A549 (cell line): ENCODE measurements at regions not wholly inside any gene's neighbourhood (a gene's known extent, or its start where the extent isn't known, plus 50 kb on each side); places are given as distances from the start of the nearest gene placed in this dataset.

Experiments used
- ATAC-seq, 2 experiments: fragments of 200-7000 bp in 1 of 2; fragments of >200 bp in 1 of 2; cut with Nextera tagmentation in 1 of 2; cut with Tn5 transposase in 1 of 2; 3 replicates each; pipeline versions ENCODE4 v1.8.0 to v1.9.1; 2018 to 2020; ENCODE audit warnings: mild to moderate bottlenecking in 1 of 2, moderate library complexity in 1 of 2
- CTCF ChIA-PET: fragments of 300-600 bp; sonication (Branson Sonifier 250); formaldehyde crosslinking; extraction: SDS; loops from one replicate; lab custom pipeline; 2021; ENCODE audit warnings: antibody characterized with exemption, inconsistent platforms; lab: Yijun Ruan, JAX
- POLR2A ChIA-PET: fragments of 350-600 bp; formaldehyde crosslinking; extraction: SDS; loops from one replicate; lab custom pipeline; 2021; ENCODE audit warnings: antibody characterized with exemption, inconsistent platforms; lab: Yijun Ruan, JAX
- DNase-seq, 2 experiments: peaks; one replicate each; pipeline versions ENCODE4 v3.0.0 to v3.0.0-alpha.2; 2011 to 2016; ENCODE audit warnings: low read depth in 1 of 2, low spot score in 1 of 2
- FAIRE-seq: peaks from 2 replicates; lab custom pipeline; 2011; peaks lifted over from hg19 to GRCh38; lab: Jason Lieb, UNC
- H3K27ac ChIP-seq, 2 experiments: fragments of >200 bp; sonication (Bioruptor Twin); formaldehyde crosslinking; 3 replicates each; pipeline ENCODE4 v1.5.1; 2016 to 2017
- H3K4me1 ChIP-seq: fragments of >200 bp; sonication (Bioruptor Twin); formaldehyde crosslinking; 3 replicates; pipeline ENCODE4 v1.6.1; 2016
- H3K4me2 ChIP-seq: fragments of >200 bp; sonication (Bioruptor Twin); formaldehyde crosslinking; 3 replicates; pipeline ENCODE4 v1.6.1; 2016
- H3K4me3 ChIP-seq: fragments of >200 bp; sonication (Bioruptor Twin); formaldehyde crosslinking; 3 replicates; pipeline ENCODE4 v1.5.1; 2016
- H3K9me3 ChIP-seq: fragments of >200 bp; sonication (Bioruptor Twin); formaldehyde crosslinking; 3 replicates; pipeline ENCODE4 v1.6.1; 2016
- CBX2 ChIP-seq: fragments of 200-600 bp; sonication (generic); IDR thresholded peaks from 2 replicates; pipeline ENCODE4 v1.6.1; 2016; ENCODE audit warnings: low read depth, mild to moderate bottlenecking, borderline replicate concordance
- CEBPB ChIP-seq, 2 experiments: fragments of >200 bp in 1 of 2; sonication (Bioruptor Twin) in 1 of 2; formaldehyde crosslinking in 1 of 2; IDR thresholded peaks; 2 replicates each; pipeline ENCODE4 v1.6.1; 2012 to 2016
- CHD4 ChIP-seq: fragments of 200-600 bp; sonication (generic); IDR thresholded peaks from 2 replicates; pipeline ENCODE4 v1.6.1; 2016; ENCODE audit warnings: antibody characterized with exemption, mild to moderate bottlenecking, borderline replicate concordance
- EHF ChIP-seq: fragments of 250-450 bp; sonication (Bioruptor Pico); IDR thresholded peaks from 2 replicates; pipeline ENCODE4 v1.5.0; 2020; ENCODE audit warnings: mild to moderate bottlenecking
- EP300 ChIP-seq, 2 experiments: fragments of >200 bp; sonication (Bioruptor Twin); formaldehyde crosslinking; IDR thresholded peaks; 2 replicates in 1 of 2; 3 replicates in 1 of 2; pipeline ENCODE4 v1.6.1; 2016 to 2017
- FOSL2 ChIP-seq, 2 experiments: fragments of 450-650 bp in 1 of 2; fragments of >200 bp in 1 of 2; sonication (Bioruptor Twin) in 1 of 2; formaldehyde crosslinking; IDR thresholded peaks; 2 replicates each; pipeline versions ENCODE4 v1.5.0 to v1.6.1; 2016 to 2020; ENCODE audit warnings: mild to moderate bottlenecking in 1 of 2, moderate library complexity in 1 of 2
- FOXS1 ChIP-seq: fragments of 250-450 bp; sonication (Bioruptor Pico); IDR thresholded peaks from 2 replicates; pipeline ENCODE4 v1.5.0; 2020; ENCODE audit warnings: mild to moderate bottlenecking, moderate library complexity
- GATA3 ChIP-seq: IDR thresholded peaks from 2 replicates; pipeline ENCODE4 v1.6.1; 2012; ENCODE audit warnings: borderline replicate concordance
- HOXA7 ChIP-seq: fragments of 250-450 bp; sonication (Bioruptor Pico); IDR thresholded peaks from 2 replicates; pipeline ENCODE4 v1.5.0; 2020; ENCODE audit warnings: mild to moderate bottlenecking, moderate library complexity
- HOXB13 ChIP-seq: fragments of 250-450 bp; sonication (Bioruptor Pico); IDR thresholded peaks from 2 replicates; pipeline ENCODE4 v1.5.0; 2020; ENCODE audit warnings: low read depth, mild to moderate bottlenecking, moderate library complexity
- HOXB5 ChIP-seq: fragments of 250-450 bp; sonication (Bioruptor Pico); IDR thresholded peaks from 2 replicates; pipeline ENCODE4 v1.5.0; 2020; ENCODE audit warnings: mild to moderate bottlenecking, moderate library complexity
- KDM1A ChIP-seq: fragments of 200-600 bp; sonication (generic); IDR thresholded peaks from 2 replicates; pipeline ENCODE4 v1.6.1; 2016; ENCODE audit warnings: low read depth, mild to moderate bottlenecking
- KDM5A ChIP-seq: fragments of 200-600 bp; sonication (generic); IDR thresholded peaks from 2 replicates; pipeline ENCODE4 v1.6.1; 2016; ENCODE audit warnings: antibody characterized with exemption, mild to moderate bottlenecking
- MAFK ChIP-seq: fragments of 450-650 bp; IDR thresholded peaks from 2 replicates; pipeline ENCODE4 v1.6.1; 2014; ENCODE audit not compliant: partially characterized antibody
- MAZ ChIP-seq: fragments of 150-350 bp; IDR thresholded peaks from 2 replicates; pipeline ENCODE4 v1.6.1; 2014; ENCODE audit warnings: antibody characterized with exemption, low read depth, low read length, borderline replicate concordance
- MYC ChIP-seq: IDR thresholded peaks from 2 replicates; pipeline ENCODE4 v1.6.1; 2012; ENCODE audit warnings: mild to moderate bottlenecking, inconsistent platforms, low read length, improper control_type of control experiment, borderline replicate concordance
- NFE2L2 ChIP-seq: fragments of 150-350 bp; conservative IDR thresholded peaks from 2 replicates; pipeline ENCODE4 v1.6.1; 2014; ENCODE audit warnings: low read length
- POLR2AphosphoS2 ChIP-seq: conservative IDR thresholded peaks from 2 replicates; pipeline ENCODE4 v1.6.1; 2012; ENCODE audit warnings: low read length, improper control_type of control experiment, inconsistent platforms
- RARB ChIP-seq: fragments of 250-450 bp; sonication (Bioruptor Pico); IDR thresholded peaks from 2 replicates; pipeline ENCODE4 v1.8.0; 2021; ENCODE audit warnings: mild to moderate bottlenecking, moderate library complexity
- RCOR1 ChIP-seq: fragments of 150-350 bp; IDR thresholded peaks from 2 replicates; pipeline ENCODE4 v1.6.1; 2014; ENCODE audit warnings: antibody characterized with exemption, low read length, low read depth
- RNF2 ChIP-seq: fragments of 200-600 bp; sonication (generic); IDR thresholded peaks from 2 replicates; pipeline ENCODE4 v1.6.1; 2016; ENCODE audit warnings: low read depth, mild to moderate bottlenecking, antibody characterized with exemption, moderate library complexity, borderline replicate concordance
- TFCP2L1 ChIP-seq: fragments of 250-450 bp; sonication (Bioruptor Pico); IDR thresholded peaks from 2 replicates; pipeline ENCODE4 v1.5.0; 2021; ENCODE audit warnings: mild to moderate bottlenecking
- ZFP36 ChIP-seq: fragments of 450-650 bp; IDR thresholded peaks from 2 replicates; pipeline ENCODE4 v1.6.1; 2014; ENCODE audit warnings: borderline replicate concordance; ENCODE audit not compliant: partially characterized antibody
- WGBS: methylation state at CpG from one replicate; pipeline ENCODE4 v1.1.6; 2017; ENCODE audit errors: missing lambda C conversion rate; 5-methylcytosine and 5-hydroxymethylcytosine counted together
- TF ChIP-seq, protein P1 (sequence below): fragments of 250-450 bp; sonication (Bioruptor Pico); IDR thresholded peaks from 2 replicates; pipeline ENCODE4 v1.5.0; 2021; ENCODE audit warnings: mild to moderate bottlenecking, moderate library complexity, borderline replicate concordance
- TF ChIP-seq, protein P2 (sequence below): fragments of 150-350 bp; IDR thresholded peaks from 2 replicates; pipeline ENCODE4 v1.6.1; 2014; ENCODE audit warnings: low read depth, mild to moderate bottlenecking, low read length
- TF ChIP-seq, protein P3 (sequence below): fragments of >200 bp; sonication (Bioruptor Twin); formaldehyde crosslinking; IDR thresholded peaks from 2 replicates; pipeline ENCODE4 v1.6.1; 2016
- TF ChIP-seq, protein P4 (sequence below): fragments of >200 bp; sonication (Bioruptor Twin); formaldehyde crosslinking; IDR thresholded peaks from 3 replicates; pipeline ENCODE4 v1.5.1; 2016
- TF ChIP-seq, protein P5 (sequence below): IDR thresholded peaks from 2 replicates; pipeline ENCODE4 v1.6.1; 2012
- TF ChIP-seq, protein P6 (sequence below): IDR thresholded peaks from 2 replicates; pipeline ENCODE4 v1.6.1; 2012; ENCODE audit warnings: low read depth, borderline replicate concordance

DNA sequence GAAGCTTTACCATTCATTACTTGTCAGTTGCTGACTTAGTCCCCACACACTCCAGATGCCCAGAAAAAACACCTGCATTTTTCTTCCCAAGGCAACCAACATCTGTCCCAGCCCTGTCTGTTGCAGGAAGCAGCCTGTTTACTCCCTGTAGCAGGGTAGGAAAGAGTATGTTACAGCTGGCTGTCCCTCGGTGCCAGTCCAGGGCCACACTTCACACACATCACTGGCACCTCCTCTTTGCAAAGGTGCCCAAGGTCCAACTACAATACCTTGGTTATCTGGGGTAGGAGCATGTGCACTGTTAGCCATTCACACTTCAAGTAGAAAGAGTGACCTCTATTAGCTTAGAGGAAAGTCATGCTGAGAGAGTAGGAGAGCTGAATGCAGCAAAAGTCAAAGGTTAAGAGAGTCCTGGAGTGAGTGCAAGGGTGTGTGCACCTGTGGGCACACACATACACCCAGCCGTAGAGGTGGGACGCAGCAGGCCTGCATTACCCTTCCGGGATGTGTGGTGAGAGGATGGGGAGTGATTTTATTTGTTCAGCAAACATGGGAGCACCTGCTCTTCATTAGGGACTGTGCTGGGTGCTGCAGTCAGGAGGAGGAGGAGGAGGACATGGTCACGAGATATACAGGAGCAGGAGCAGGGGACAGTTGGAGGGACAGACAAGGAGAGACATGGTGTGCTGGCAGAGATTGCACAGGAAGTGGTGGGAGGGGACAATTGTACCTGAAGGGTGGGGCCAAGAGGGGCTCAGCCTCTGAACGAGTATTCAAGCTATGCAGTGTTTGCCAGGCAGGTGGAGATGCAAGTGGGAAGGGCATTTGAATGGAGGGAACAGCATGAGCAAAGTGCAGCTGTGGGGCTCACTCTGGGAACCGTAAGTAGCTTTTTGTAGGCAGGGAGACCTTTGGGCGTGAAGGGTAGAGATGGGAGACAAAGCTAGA is 69.8 kb downstream of the TSN start:
- no peaks in the 10 kb centered on the region for H3K9me3 ChIP-seq
- CTCF ChIA-PET, result interaction anchor here (1.1 to 2.6 kb wide), 2 partner anchors 14 kb away, joined by 3 to 9 read pairs; no protein-coding TSS in a partner anchor
- TF ChIP-seq, protein P1, sequence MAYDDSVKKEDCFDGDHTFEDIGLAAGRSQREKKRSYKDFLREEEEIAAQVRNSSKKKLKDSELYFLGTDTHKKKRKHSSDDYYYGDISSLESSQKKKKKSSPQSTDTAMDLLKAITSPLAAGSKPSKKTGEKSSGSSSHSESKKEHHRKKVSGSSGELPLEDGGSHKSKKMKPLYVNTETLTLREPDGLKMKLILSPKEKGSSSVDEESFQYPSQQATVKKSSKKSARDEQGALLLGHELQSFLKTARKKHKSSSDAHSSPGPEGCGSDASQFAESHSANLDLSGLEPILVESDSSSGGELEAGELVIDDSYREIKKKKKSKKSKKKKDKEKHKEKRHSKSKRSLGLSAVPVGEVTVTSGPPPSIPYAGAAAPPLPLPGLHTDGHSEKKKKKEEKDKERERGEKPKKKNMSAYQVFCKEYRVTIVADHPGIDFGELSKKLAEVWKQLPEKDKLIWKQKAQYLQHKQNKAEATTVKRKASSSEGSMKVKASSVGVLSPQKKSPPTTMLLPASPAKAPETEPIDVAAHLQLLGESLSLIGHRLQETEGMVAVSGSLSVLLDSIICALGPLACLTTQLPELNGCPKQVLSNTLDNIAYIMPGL (CRISPR knock-in tag), result no peak
- TF ChIP-seq MAFK (no peak), FOXS1 (CRISPR knock-in tag) (no peak), HOXA7 (CRISPR knock-in tag) (no peak), MAZ (no peak), KDM1A (no peak), GATA3 (no peak), TFCP2L1 (CRISPR knock-in tag) (no peak), NFE2L2 (no peak), RCOR1 (no peak), EHF (CRISPR knock-in tag) (no peak), HOXB5 (CRISPR knock-in tag) (no peak), CBX2 (no peak), CEBPB (IDR thresholded peaks at IDR 0.05) (no peak), FOSL2 (IDR thresholded peaks at IDR 0.05) (no peak), FOSL2 (CRISPR knock-in tag; IDR thresholded peaks at IDR 0.05) (no peak)
- TF ChIP-seq, protein P2, sequence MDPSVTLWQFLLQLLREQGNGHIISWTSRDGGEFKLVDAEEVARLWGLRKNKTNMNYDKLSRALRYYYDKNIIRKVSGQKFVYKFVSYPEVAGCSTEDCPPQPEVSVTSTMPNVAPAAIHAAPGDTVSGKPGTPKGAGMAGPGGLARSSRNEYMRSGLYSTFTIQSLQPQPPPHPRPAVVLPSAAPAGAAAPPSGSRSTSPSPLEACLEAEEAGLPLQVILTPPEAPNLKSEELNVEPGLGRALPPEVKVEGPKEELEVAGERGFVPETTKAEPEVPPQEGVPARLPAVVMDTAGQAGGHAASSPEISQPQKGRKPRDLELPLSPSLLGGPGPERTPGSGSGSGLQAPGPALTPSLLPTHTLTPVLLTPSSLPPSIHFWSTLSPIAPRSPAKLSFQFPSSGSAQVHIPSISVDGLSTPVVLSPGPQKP, result no peak
- TF ChIP-seq, protein P3, sequence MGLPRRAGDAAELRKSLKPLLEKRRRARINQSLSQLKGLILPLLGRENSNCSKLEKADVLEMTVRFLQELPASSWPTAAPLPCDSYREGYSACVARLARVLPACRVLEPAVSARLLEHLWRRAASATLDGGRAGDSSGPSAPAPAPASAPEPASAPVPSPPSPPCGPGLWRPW, result no peak
- H3K27ac ChIP-seq, result no peak overlapping the region
- POLR2A ChIA-PET, result no interaction called here
- ATAC-seq (no peak), FAIRE-seq (no peak), DNase-seq (no peak)
- 36% methylated on average over 8 of the region's 8 CpGs for WGBS
- no peak overlapping the region for H3K4me3 ChIP-seq
- H3K4me2 ChIP-seq, result no peak overlapping the region
- no peaks in the 10 kb centered on the region for H3K4me1 ChIP-seq

DNA sequence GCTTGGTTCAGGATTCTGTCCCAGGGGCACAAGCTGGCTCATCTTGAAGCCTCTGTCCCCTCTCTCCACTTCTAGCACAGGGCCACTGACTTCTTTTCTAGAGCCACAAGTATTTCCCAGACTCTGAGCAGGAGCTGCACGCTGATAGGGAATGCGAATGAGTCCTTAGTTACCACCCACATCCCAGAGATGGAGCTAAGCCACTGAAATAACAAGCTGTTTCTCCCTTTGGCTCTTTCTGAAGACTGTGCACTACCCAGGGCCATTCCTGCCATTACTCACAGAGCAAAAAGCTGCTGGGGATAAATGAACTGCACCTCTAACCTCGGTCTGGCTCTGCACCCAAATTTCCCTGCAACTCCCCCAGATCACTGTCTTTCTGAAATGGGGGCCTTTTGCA is 70.6 kb downstream of the TSN start:
- TF ChIP-seq, protein P4, sequence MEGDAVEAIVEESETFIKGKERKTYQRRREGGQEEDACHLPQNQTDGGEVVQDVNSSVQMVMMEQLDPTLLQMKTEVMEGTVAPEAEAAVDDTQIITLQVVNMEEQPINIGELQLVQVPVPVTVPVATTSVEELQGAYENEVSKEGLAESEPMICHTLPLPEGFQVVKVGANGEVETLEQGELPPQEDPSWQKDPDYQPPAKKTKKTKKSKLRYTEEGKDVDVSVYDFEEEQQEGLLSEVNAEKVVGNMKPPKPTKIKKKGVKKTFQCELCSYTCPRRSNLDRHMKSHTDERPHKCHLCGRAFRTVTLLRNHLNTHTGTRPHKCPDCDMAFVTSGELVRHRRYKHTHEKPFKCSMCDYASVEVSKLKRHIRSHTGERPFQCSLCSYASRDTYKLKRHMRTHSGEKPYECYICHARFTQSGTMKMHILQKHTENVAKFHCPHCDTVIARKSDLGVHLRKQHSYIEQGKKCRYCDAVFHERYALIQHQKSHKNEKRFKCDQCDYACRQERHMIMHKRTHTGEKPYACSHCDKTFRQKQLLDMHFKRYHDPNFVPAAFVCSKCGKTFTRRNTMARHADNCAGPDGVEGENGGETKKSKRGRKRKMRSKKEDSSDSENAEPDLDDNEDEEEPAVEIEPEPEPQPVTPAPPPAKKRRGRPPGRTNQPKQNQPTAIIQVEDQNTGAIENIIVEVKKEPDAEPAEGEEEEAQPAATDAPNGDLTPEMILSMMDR, result no peak
- TF ChIP-seq TFCP2L1 (CRISPR knock-in tag) (no peak), EHF (CRISPR knock-in tag) (no peak), RCOR1 (no peak), MAFK (no peak), RARB (no peak), ZFP36 (no peak), CEBPB (IDR thresholded peaks at IDR 0.05) (no peak), KDM5A (no peak), MYC (no peak), POLR2AphosphoS2 (no peak), EP300 (IDR thresholded peaks at IDR 0.05) (no peak), CHD4 (no peak), RNF2 (no peak), HOXB13 (CRISPR knock-in tag) (no peak)
- TF ChIP-seq, protein P5, sequence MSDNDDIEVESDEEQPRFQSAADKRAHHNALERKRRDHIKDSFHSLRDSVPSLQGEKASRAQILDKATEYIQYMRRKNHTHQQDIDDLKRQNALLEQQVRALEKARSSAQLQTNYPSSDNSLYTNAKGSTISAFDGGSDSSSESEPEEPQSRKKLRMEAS, result no peak
- TF ChIP-seq, protein P6, sequence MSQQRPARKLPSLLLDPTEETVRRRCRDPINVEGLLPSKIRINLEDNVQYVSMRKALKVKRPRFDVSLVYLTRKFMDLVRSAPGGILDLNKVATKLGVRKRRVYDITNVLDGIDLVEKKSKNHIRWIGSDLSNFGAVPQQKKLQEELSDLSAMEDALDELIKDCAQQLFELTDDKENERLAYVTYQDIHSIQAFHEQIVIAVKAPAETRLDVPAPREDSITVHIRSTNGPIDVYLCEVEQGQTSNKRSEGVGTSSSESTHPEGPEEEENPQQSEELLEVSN, result no peak
- CTCF ChIA-PET, result interaction anchor here (1.1 kb wide), 1 partner anchor 15 kb away, joined by 3 read pairs; no protein-coding TSS in a partner anchor
- H3K4me3 ChIP-seq, result no peak overlapping the region
- H3K27ac ChIP-seq, result no peak overlapping the region
- no peaks in the 10 kb centered on the region for H3K4me1 ChIP-seq
- H3K9me3 ChIP-seq, result no peaks in the 10 kb centered on the region
- POLR2A ChIA-PET, result no interaction called here
- 4% methylated on average over 3 of the region's 3 CpGs for WGBS
- H3K4me2 ChIP-seq, result no peak overlapping the region
- DNase-seq (no peak), ATAC-seq (no peak), FAIRE-seq (no peak)
